HCT116 (cell line): ENCODE measurements at regions not wholly inside any gene's neighbourhood (a gene's known extent, or its start where the extent isn't known, plus 50 kb on each side); places are given as distances from the start of the nearest gene placed in this dataset.

Source experiments
- ATAC-seq: fragments of 200-7000 bp; cut with Tn5 transposase; 2 replicates; pipeline ENCODE4 v1.9.1; 2020; ENCODE audit warnings: mild to moderate bottlenecking, moderate library complexity
- BruUV-seq: library from RNA; stranded (reverse); fragments of 400-500 nt; replicated peaks from 2 replicates; lab custom pipeline; 2021; lab: Mats Ljungman, UMichigan
- CTCF ChIA-PET: fragments of 300-600 bp; sonication (Branson Sonifier 250); formaldehyde crosslinking; loops from one replicate; lab custom pipeline; 2021; ENCODE audit warnings: antibody characterized with exemption; lab: Charles Lee
- POLR2A ChIA-PET: fragments of 300-600, 350-600 bp; sonication (Branson Sonifier 250); formaldehyde crosslinking; loops from one replicate; lab custom pipeline; 2021; ENCODE audit warnings: antibody characterized with exemption; lab: Charles Lee
- RAD21 ChIA-PET, 2 experiments: fragments of 300-600 bp; sonication (Branson Sonifier 250); formaldehyde crosslinking; loops; one replicate each; lab custom pipeline; 2023; ENCODE audit warnings: low total read pairs in 2 of 2; ENCODE audit not compliant: uncharacterized antibody in 2 of 2, unreplicated experiment in 2 of 2, low non-redundant PET in 1 of 2; lab: Charles Lee
- DNase-seq: peaks from one replicate; pipeline ENCODE4 v3.0.0-alpha.2; 2010; ENCODE audit warnings: low read depth, low spot score
- H2AFZ ChIP-seq: fragments of 200-600 bp; shearing (Covaris generic), sonication (generic); 2 replicates; pipeline ENCODE4 v1.6.1; 2017; ENCODE audit warnings: low read depth, mixed run types, mixed read lengths, antibody characterized with exemption, low read length; ENCODE audit not compliant: poor library complexity, severe bottlenecking
- H3K27ac ChIP-seq: 2 replicates; pipeline ENCODE4 v1.5.1; 2012; ENCODE audit warnings: low read depth, low read length
- H3K27me3 ChIP-seq: fragments of 200-600 bp; sonication (generic); 2 replicates; pipeline ENCODE4 v1.6.1; 2016; ENCODE audit warnings: mixed run types, low read length, mixed read lengths; ENCODE audit not compliant: insufficient read depth
- H3K36me3 ChIP-seq, 2 experiments: fragments of 200-500 bp in 1 of 2; fragments of 200-600 bp in 1 of 2; sonication (Bioruptor generic) in 1 of 2; sonication (generic) in 1 of 2; 2 replicates each; pipeline versions ENCODE4 v1.5.1 to v1.6.1; 2014 to 2016; ENCODE audit warnings: low read length in 2 of 2, inconsistent platforms in 1 of 2, mixed read lengths in 1 of 2, mixed run types in 1 of 2; ENCODE audit not compliant: insufficient read depth in 2 of 2, control insufficient read depth in 1 of 2
- H3K4me1 ChIP-seq, 2 experiments: fragments of 200-600 bp in 1 of 2; sonication (generic) in 1 of 2; 2 replicates each; pipeline versions ENCODE4 v1.5.1 to v1.6.1; 2012 to 2017; ENCODE audit warnings: low read length in 2 of 2, inconsistent platforms in 1 of 2, mild to moderate bottlenecking in 1 of 2, mixed read lengths in 1 of 2, mixed run types in 1 of 2, moderate library complexity in 1 of 2; ENCODE audit not compliant: insufficient read depth in 2 of 2, control insufficient read depth in 1 of 2
- H3K4me2 ChIP-seq: fragments of 200-600 bp; sonication (generic); 2 replicates; pipeline ENCODE4 v1.6.1; 2017; ENCODE audit warnings: mixed run types, low read length, mixed read lengths
- H3K4me3 ChIP-seq, 2 experiments: fragments of 200-600 bp in 1 of 2; sonication (generic) in 1 of 2; replicated peaks in 1 of 2; 2 replicates each; pipeline ENCODE4 v1.5.1; 2011 to 2016; ENCODE audit warnings: low read length in 2 of 2, control low read depth in 1 of 2, low read depth in 1 of 2, mild to moderate bottlenecking in 1 of 2, mixed read lengths in 1 of 2, mixed run types in 1 of 2
- H3K79me2 ChIP-seq: fragments of 200-600 bp; sonication (generic); 2 replicates; pipeline ENCODE4 v1.6.1; 2017; ENCODE audit warnings: mild to moderate bottlenecking, mixed run types, low read length, moderate library complexity, mixed read lengths; ENCODE audit not compliant: insufficient read depth
- H3K9ac ChIP-seq: fragments of 200-600 bp; sonication (generic); 2 replicates; pipeline ENCODE4 v1.6.1; 2016; ENCODE audit warnings: low read length, mixed read lengths
- H3K9me2 ChIP-seq: fragments of 200-600 bp; sonication (generic), shearing (Covaris generic); 2 replicates; pipeline ENCODE4 v1.6.1; 2017; ENCODE audit warnings: mixed run types, mild to moderate bottlenecking, moderate library complexity; ENCODE audit not compliant: insufficient read depth
- H3K9me3 ChIP-seq, 2 experiments: fragments of 200-500 bp in 1 of 2; fragments of 200-600 bp in 1 of 2; sonication (Bioruptor generic) in 1 of 2; sonication (generic) in 1 of 2; 2 replicates each; pipeline ENCODE4 v1.6.1; 2014 to 2017; ENCODE audit warnings: low read length in 2 of 2, mixed read lengths in 2 of 2, inconsistent platforms in 1 of 2, low read depth in 1 of 2, mild to moderate bottlenecking in 1 of 2, mixed run types in 1 of 2, moderate library complexity in 1 of 2; ENCODE audit not compliant: control insufficient read depth in 1 of 2, insufficient read depth in 1 of 2
- H4K20me1 ChIP-seq: fragments of 200-600 bp; sonication (generic), shearing (Covaris generic); 2 replicates; pipeline ENCODE4 v1.6.1; 2017; ENCODE audit warnings: mixed run types, mild to moderate bottlenecking, moderate library complexity; ENCODE audit not compliant: insufficient read depth
- CBX3 ChIP-seq: IDR thresholded peaks from 2 replicates; pipeline ENCODE4 v1.6.1; 2012; ENCODE audit warnings: low read depth
- CEBPB ChIP-seq: IDR thresholded peaks from 2 replicates; pipeline ENCODE4 v1.6.1; 2012; ENCODE audit warnings: low read depth
- ELF1 ChIP-seq: IDR thresholded peaks from 2 replicates; pipeline ENCODE4 v1.6.1; 2012; ENCODE audit warnings: low read depth, borderline replicate concordance
- EZH2 ChIP-seq: fragments of 200-600 bp; sonication (generic); IDR thresholded peaks from 2 replicates; pipeline ENCODE4 v1.6.1; 2017; ENCODE audit warnings: antibody characterized with exemption, mixed run types
- EZH2phosphoT487 ChIP-seq: fragments of 200-600 bp; IDR thresholded peaks from 2 replicates; pipeline ENCODE4 v1.6.1; 2018; ENCODE audit warnings: antibody characterized with exemption, borderline replicate concordance
- POLR2A ChIP-seq: IDR thresholded peaks from 2 replicates; pipeline ENCODE4 v1.7.0; 2011; ENCODE audit warnings: borderline replicate concordance; ENCODE audit not compliant: insufficient read depth, insufficient read length; ENCODE audit errors: extremely low read depth
- POLR2AphosphoS5 ChIP-seq: IDR thresholded peaks from 2 replicates; pipeline ENCODE4 v1.6.1; 2011; ENCODE audit warnings: mild to moderate bottlenecking, low read depth, low read length, moderate library complexity
- RAD21 ChIP-seq: IDR thresholded peaks from 2 replicates; pipeline ENCODE4 v1.6.1; 2012; ENCODE audit warnings: low read depth, mild to moderate bottlenecking
- SP1 ChIP-seq: IDR thresholded peaks from 2 replicates; pipeline ENCODE4 v1.6.1; 2012; ENCODE audit warnings: low read depth
- SRF ChIP-seq: IDR thresholded peaks from 2 replicates; pipeline ENCODE4 v1.6.1; 2012; ENCODE audit warnings: low read depth
- TCF7L2 ChIP-seq: IDR thresholded peaks from 2 replicates; pipeline ENCODE4 v1.7.0; 2011; ENCODE audit warnings: borderline replicate concordance, inconsistent platforms; ENCODE audit not compliant: insufficient read depth, insufficient read length; ENCODE audit errors: extremely low read depth
- YY1 ChIP-seq: IDR thresholded peaks from 2 replicates; pipeline ENCODE4 v1.6.1; 2011; ENCODE audit warnings: low read length, low read depth, moderate library complexity, mild to moderate bottlenecking; ENCODE audit not compliant: insufficient replicate concordance; ENCODE audit errors: extremely low read depth
- intact Hi-C: fragments of 100-400 bp; cut with micrococcal nuclease; formaldehyde crosslinking; loops from 2 replicates; pipeline ENCODE4 v1.10.0; 2022
- TF ChIP-seq, protein P1 (sequence below): IDR thresholded peaks from 2 replicates; pipeline ENCODE4 v1.6.1; 2011; ENCODE audit warnings: mild to moderate bottlenecking, low read length, moderate library complexity; ENCODE audit not compliant: insufficient replicate concordance; ENCODE audit errors: extremely low read depth

- no peak overlapping the region for H3K4me2 ChIP-seq
- no peak for DNase-seq
- no peak for ATAC-seq
- H3K9me2 ChIP-seq, result no peaks in the 10 kb centered on the region
- ChIA-PET CTCF (no interaction called here), POLR2A (no interaction called here), RAD21 (no interaction called here)
- no peaks in the 10 kb centered on the region for H4K20me1 ChIP-seq
- no peak overlapping the region for H2AFZ ChIP-seq
- H3K36me3 ChIP-seq, result no peaks in the 10 kb centered on the region
- H3K79me2 ChIP-seq, result peaks cover 6% of the 10 kb centered on the region; the same call in 1 of the 2 replicates
- H3K9ac ChIP-seq, result no peak overlapping the region
- H3K4me3 ChIP-seq, result no peak overlapping the region
- peaks cover 0 to 6% of the 10 kb centered on the region in 2 experiments; a peak in 1 of 4 replicates for H3K9me3 ChIP-seq
- intact Hi-C loops, result no loop called here
- H3K27me3 ChIP-seq, result no peaks in the 10 kb centered on the region
- H3K27ac ChIP-seq, result no peak overlapping the region
- TF ChIP-seq POLR2A (no peak), EZH2 (no peak), EZH2phosphoT487 (no peak), CBX3 (no peak), POLR2AphosphoS5 (no peak), SRF (no peak), CEBPB (no peak), TCF7L2 (no peak), RAD21 (no peak)
- no TSS peak for BruUV-seq
- H3K4me1 ChIP-seq, result no peaks in the 10 kb centered on the region
Observed at GRCh38 chr14:71597955-71598660, 334.1 kb upstream of the RGS6 start.

GRCh38 chr14:71600309-71600708 is 331.9 kb upstream of the RGS6 start:
- Histone ChIP-seq H3K79me2 (peaks cover 6% of the 10 kb centered on the region; the same call in 1 of the 2 replicates), H3K4me1 (no peaks in the 10 kb centered on the region), H4K20me1 (no peaks in the 10 kb centered on the region), H3K4me2 (no peak overlapping the region), H3K9me2 (no peaks in the 10 kb centered on the region), H3K9me3 (peaks cover 0 to 6% of the 10 kb centered on the region in 2 experiments; a peak in 1 of 4 replicates), H3K27ac (no peak overlapping the region), H3K36me3 (no peaks in the 10 kb centered on the region), H2AFZ (no peak overlapping the region), H3K4me3 (no peak overlapping the region), H3K9ac (no peak overlapping the region), H3K27me3 (no peaks in the 10 kb centered on the region)
- DNase-seq (no peak), ATAC-seq (no peak)
- no peak for TF ChIP-seq YY1
- TF ChIP-seq EZH2, result no peak
- TF ChIP-seq ELF1, result no peak
- TF ChIP-seq, protein P1, sequence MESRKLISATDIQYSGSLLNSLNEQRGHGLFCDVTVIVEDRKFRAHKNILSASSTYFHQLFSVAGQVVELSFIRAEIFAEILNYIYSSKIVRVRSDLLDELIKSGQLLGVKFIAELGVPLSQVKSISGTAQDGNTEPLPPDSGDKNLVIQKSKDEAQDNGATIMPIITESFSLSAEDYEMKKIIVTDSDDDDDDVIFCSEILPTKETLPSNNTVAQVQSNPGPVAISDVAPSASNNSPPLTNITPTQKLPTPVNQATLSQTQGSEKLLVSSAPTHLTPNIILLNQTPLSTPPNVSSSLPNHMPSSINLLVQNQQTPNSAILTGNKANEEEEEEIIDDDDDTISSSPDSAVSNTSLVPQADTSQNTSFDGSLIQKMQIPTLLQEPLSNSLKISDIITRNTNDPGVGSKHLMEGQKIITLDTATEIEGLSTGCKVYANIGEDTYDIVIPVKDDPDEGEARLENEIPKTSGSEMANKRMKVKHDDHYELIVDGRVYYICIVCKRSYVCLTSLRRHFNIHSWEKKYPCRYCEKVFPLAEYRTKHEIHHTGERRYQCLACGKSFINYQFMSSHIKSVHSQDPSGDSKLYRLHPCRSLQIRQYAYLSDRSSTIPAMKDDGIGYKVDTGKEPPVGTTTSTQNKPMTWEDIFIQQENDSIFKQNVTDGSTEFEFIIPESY, result no peak
- peak; percentile 18; the same call in 1 of the 2 replicates for TF ChIP-seq CBX3
- TF ChIP-seq EZH2phosphoT487, result no peak
- TF ChIP-seq SP1, result no peak
- no peak for TF ChIP-seq SRF
- no TSS peak for BruUV-seq
- intact Hi-C loops, result no loop called here
- ChIA-PET CTCF (no interaction called here), POLR2A (no interaction called here), RAD21 (no interaction called here)
